ENCODE measurements at regions not wholly inside any gene's neighbourhood (a gene's known extent, or its start where the extent isn't known, plus 50 kb on each side); places are given as distances from the start of the nearest gene placed in this dataset.

GRCh38 chr5:77844373-77844622 lies 68.2 kb upstream of the TBCA start:
- Histone ChIP-seq H2BK120ac (ENCODE audit: low read depth, low read length) (no peak overlapping the region), H4K20me1 (ENCODE audit: insufficient read depth, low read length) (no peaks in the 10 kb centered on the region), H3K23ac (ENCODE audit: low read depth, low read length) (peak overlapping the region; percentile 67; the same call in 1 of the 2 replicates), H2BK5ac (ENCODE audit: low read depth, low read length, poor library complexity, severe bottlenecking) (no peak overlapping the region), H3K4ac (ENCODE audit: low read depth, low read length) (no peak overlapping the region), H3K4me1 (ENCODE audit: control insufficient read depth, insufficient read depth, low read length) (peaks cover 3% of the 10 kb centered on the region; the same call in 1 of the 2 replicates), H3K36me3 (ENCODE audit: control insufficient read depth, insufficient read depth, low read length) (no peaks in the 10 kb centered on the region), H2AK9ac (replicated peaks; ENCODE audit: low read depth, low read length, poor library complexity) (no peak overlapping the region), H4K91ac (ENCODE audit: insufficient read depth, low read depth, low read length) (no peak overlapping the region), H3K18ac (ENCODE audit: low read depth, low read length) (no peak overlapping the region), H3K27me3 (ENCODE audit: control insufficient read depth, insufficient read depth, low read length) (peaks cover 25% of the 10 kb centered on the region), H2BK20ac (ENCODE audit: low read depth, low read length) (no peak overlapping the region), H4K5ac (ENCODE audit: low read depth, low read length) (no peak overlapping the region), H2BK15ac (ENCODE audit: low read depth, low read length) (no peak overlapping the region), H4K8ac (ENCODE audit: low read depth in 2 of 2, low read length in 2 of 2) (peak overlapping the region in 1 of 2 experiments; percentile 21; a peak in 1 of 4 replicates), H3K14ac (replicated peaks; ENCODE audit: low read depth, low read length) (no peak overlapping the region; the same call in 1 of the 2 replicates), H2AFZ (replicated peaks; ENCODE audit: low read length, poor library complexity) (peak overlapping the region; percentile 89), H3K27ac (ENCODE audit: insufficient read depth, low read length) (no peak overlapping the region), H3K79me1 (ENCODE audit: low read depth in 1 of 2, low read length in 2 of 2) (no peaks in the 10 kb centered on the region), H3K9ac (ENCODE audit: low read depth, low read length) (no peak overlapping the region; the same call in 1 of the 2 replicates), H3K56ac (ENCODE audit: extremely low read depth, insufficient read depth, low read length) (peak overlapping the region; percentile 40; the same call in 1 of the 2 replicates), H3K9me1 (ENCODE audit: insufficient read depth, low read length) (no peaks in the 10 kb centered on the region), H3K4me3 (ENCODE audit: insufficient read depth, low read depth, low read length) (peak overlapping the region; percentile 38), H3K4me2 (ENCODE audit: low read depth, low read length) (peak overlapping the region; percentile 61), H2AK5ac (ENCODE audit: low read depth, low read length) (no peak overlapping the region), H3K9me3 (ENCODE audit: control insufficient read depth, insufficient read depth, low read length) (no peaks in the 10 kb centered on the region)
- in situ Hi-C loops (cut with MboI; ENCODE audit: low sequenced_read_pairs) = no loop called here
- 18% methylated on average over 2 of the region's 10 CpGs; no CpG with 5 or more reads in 1 of the 2 experiments for WGBS, 2 experiments (ENCODE audit: extremely low coverage in 2 of 2, insufficient read length in 1 of 2)
- intact Hi-C loops (cut with micrococcal nuclease) = no loop called here
- POLR2A ChIA-PET (ENCODE audit: unreplicated experiment) = interaction anchor here (0.8 kb wide), 1 partner anchor 8 kb away, joined by 3 read pairs; no protein-coding TSS in a partner anchor
- DNase-seq = no peak
- BruUV-seq (replicated peaks) = no TSS peak
- TF ChIP-seq BHLHE40 (IDR thresholded peaks at IDR 0.05; ENCODE audit: low read depth, low read length) (no peak), FOS (IDR thresholded peaks at IDR 0.05; ENCODE audit: low read depth, low read length) (no peak), USF2 (IDR thresholded peaks at IDR 0.05; ENCODE audit: low read depth, low read length) (no peak)
- CTCF ChIA-PET = no interaction called here
- dilution Hi-C loops (cut with HindIII; ENCODE audit: low sequenced_read_pairs, unreplicated experiment) = no loop called here
- ATAC-seq (ENCODE audit: low read depth) = peak; percentile 59

Data from IMR-90 (cell line).